ENCODE measurements at regions not wholly inside any gene's neighbourhood (a gene's known extent, or its start where the extent isn't known, plus 50 kb on each side); places are given as distances from the start of the nearest gene placed in this dataset.

DNA sequence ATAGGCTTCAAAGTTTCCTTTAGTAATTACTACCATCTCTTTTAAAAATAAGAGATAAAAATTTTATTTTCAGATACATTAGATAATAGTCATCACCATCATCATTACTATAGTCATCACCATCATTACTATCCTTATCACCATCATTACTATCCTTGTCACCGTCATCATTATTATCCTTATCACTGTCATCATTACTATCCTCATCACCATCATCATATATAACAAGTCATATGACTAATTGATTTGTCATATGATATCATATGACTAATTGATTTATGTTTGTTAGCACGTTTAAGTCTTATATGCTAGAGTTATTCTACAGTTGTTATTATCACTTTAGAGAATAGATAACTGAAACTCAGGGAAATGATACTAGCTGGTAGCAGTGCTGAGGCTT is 382.1 kb upstream of the CDH18 start:
- TF ChIP-seq, protein P1, sequence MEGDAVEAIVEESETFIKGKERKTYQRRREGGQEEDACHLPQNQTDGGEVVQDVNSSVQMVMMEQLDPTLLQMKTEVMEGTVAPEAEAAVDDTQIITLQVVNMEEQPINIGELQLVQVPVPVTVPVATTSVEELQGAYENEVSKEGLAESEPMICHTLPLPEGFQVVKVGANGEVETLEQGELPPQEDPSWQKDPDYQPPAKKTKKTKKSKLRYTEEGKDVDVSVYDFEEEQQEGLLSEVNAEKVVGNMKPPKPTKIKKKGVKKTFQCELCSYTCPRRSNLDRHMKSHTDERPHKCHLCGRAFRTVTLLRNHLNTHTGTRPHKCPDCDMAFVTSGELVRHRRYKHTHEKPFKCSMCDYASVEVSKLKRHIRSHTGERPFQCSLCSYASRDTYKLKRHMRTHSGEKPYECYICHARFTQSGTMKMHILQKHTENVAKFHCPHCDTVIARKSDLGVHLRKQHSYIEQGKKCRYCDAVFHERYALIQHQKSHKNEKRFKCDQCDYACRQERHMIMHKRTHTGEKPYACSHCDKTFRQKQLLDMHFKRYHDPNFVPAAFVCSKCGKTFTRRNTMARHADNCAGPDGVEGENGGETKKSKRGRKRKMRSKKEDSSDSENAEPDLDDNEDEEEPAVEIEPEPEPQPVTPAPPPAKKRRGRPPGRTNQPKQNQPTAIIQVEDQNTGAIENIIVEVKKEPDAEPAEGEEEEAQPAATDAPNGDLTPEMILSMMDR (IDR thresholded peaks at IDR 0.05), result no peak

DNA sequence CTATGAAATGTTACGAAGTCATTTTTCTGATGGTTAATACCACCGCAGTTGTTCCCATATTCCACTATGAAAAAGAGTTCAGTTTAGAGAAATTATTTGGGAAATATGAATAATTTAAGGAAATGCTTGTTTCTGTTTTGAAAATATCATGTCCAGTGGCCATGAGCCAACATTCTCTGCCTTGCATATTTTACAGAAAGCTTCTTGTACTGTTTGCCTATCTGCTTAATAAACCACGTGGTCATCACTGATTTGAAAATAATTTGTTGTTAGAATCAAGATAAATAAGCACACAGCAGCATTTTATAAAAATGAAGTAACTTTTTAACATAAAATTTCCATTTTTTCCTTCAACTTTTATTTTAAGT is 381.5 kb upstream of the CDH18 start:
- TF ChIP-seq, protein P1 (IDR thresholded peaks at IDR 0.05), result no peak

DNA sequence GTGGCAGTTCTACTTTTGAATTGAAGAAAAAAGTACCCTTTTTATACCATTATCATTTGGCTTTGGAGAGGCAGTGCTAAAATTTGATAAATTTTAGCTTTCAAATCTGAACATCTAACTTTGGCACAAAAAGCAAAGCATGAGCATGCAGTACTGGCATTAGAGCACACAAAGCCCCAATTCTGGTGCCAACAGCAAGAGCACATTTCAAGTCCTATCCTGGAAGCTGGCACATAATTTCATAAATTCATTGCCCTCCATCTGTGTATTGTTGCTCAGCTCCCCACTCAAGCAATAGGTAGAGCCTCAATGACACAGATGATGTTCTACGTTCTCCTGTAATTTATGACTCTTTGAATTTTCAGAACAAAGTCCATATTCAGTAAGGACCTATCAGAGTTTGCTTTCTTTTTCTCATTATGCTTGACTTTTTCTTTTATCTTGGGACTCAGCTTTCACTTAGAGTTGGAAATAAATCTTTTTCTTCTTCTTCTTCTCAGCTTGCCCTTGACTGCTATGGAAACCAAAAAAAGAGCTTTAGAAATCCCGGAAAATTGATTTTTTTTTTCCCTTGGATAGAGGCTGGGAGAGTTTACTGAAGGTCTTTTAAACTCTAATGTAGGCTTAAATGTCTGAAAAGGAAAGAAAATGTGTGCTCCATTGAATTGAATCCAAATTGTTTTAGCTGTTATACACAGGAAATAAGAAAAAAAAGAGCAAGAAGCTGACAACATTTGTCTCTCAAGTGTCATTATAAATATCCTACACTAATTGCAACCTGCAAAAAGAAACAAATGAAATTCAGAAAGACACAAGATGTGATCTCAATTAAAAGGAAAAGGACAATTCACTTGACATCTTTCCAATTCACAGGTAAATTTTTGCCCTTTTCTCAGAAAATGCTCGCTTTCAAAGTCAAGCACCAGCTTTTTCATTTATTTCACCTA is 380.8 kb upstream of the CDH18 start:
- TF ChIP-seq, protein P1 (IDR thresholded peaks at IDR 0.05), result no peak

DNA sequence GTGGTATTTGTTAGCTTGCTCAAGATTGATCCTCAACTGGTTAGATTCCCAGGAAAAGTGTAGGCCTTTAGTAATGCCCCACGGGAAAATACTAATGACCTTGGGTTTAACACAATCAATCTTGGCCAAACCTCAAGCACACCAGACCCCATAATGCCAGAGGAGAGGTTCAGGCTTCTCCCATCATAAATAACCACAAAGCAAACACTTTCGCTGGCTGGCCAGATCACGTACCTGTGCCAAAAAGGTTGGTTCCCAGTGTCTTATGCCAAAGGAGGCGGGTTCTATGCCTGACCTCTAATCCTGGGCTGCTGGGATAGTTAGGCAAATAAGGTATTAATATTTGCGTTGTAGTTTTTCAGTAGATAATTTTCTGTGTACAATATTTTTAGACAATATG is 379.2 kb upstream of the CDH18 start:
- TF ChIP-seq, protein P1 (IDR thresholded peaks at IDR 0.05), result no peak

DNA sequence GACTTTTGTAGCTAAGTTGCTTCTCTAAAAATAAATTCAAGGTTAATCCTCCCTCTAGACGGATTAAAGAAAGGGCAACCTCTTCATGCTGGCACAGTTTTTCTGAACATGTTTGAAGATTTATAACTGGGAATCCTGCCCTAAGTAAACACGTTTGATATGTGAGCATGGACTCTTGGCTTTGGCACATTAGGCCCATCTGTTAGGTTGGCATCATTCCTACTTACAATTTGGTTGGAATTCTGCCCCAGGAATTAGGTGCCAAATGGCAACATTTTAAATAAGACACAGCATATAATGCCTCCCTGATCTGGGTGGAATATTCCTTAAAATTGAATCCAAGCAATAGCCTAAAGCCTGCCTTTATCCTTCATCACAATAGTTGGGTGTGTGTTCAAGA is 372.3 kb upstream of the CDH18 start:
- TF ChIP-seq, protein P1 (IDR thresholded peaks at IDR 0.05), result no peak

DNA sequence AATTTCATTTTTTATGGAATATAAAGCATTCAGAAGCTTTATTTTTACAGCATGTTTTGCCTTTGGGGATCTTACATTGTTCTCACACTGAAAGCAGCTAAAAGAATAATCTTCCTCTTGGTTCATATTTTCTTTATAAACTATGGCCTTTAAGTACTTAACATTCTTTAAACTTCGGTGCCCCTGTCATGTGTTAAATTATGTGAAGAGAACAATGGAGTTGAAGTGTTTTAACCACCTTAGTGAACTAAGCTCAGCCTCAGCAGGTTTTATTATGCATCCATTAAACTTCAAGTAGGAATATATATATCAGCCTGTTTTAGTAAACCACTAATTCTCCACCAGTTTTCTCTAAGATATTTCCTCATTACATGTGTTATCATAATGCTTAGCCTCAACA is 371.4 kb upstream of the CDH18 start:
- TF ChIP-seq, protein P1 (IDR thresholded peaks at IDR 0.05), result no peak

DNA sequence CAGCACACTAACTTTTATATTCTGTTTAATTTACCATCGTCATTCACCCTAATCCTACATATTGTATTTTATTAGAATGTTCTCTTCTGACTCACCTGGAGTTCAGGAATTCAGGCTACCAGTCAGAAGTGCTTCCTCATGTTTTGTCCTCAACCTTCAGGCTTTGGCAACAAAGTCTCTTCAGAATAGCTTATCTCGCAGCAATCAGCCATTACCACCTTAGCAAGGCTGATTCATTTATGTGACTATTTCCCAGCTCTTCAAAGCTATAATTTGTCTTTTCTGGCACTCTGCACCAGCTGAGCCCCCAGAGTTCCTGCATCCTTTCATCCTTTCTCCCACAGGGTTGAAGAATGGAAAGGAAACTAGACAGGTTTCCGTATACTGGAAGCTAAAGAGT is 365.5 kb upstream of the CDH18 start:
- TF ChIP-seq, protein P1 (IDR thresholded peaks at IDR 0.05), result no peak

All from LNCAP (cell line).